ENCODE measurements at regions not wholly inside any gene's neighbourhood (a gene's known extent, or its start where the extent isn't known, plus 50 kb on each side); places are given as distances from the start of the nearest gene placed in this dataset.
"Not testable (repeated sequence)": the region's sequence is repeated elsewhere in the genome, so short reads cannot be mapped to it uniquely, and the experiment has no call there.

- no peak for DNase-seq (ENCODE audit: low spot score)
Observed at GRCh38 chr7:73918926-73919693, 58.2 kb downstream of the TMEM270 start.

DNA sequence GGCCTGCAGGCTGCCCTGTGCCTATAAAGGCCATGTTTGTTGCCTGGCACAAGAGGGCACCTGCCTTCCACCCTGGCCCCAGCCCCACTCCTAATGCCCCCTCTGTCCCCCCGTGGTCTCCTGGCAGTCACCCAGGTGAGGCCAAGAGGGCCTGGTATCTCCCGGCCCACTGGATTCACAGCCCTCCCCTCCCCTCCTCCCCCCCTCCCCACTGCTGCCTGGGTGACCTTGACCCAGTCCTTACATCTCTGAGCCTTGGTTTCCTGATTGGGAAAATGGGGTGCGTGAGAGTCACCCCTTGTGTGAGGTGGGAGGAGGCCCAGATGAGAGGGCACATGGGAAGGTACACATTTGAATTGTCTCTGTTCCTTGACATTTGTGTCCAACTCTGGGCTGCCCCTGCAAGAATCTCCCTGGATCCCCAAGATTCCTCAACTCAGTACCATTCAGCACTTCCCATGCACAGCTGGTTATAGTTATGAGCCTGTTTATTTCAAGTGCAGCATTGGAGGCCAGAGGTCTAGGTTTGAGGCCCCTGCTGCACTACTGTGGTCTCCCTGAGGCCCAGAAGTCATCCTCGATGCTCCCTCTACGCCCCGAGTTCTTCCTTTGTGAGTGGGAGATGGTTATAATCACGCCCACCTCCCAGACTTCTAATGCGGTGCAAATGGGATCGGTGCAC is 58.9 kb downstream of the TMEM270 start:
- DNase-seq (ENCODE audit: low spot score), result no peak

GRCh38 chr7:73920406-73921134 is 59.6 kb downstream of the TMEM270 start:
- DNase-seq (ENCODE audit: low spot score), result no peak

GRCh38 chr7:73921623-73922528 is 60.9 kb downstream of the TMEM270 start:
- no peak for DNase-seq (ENCODE audit: low spot score)

DNA sequence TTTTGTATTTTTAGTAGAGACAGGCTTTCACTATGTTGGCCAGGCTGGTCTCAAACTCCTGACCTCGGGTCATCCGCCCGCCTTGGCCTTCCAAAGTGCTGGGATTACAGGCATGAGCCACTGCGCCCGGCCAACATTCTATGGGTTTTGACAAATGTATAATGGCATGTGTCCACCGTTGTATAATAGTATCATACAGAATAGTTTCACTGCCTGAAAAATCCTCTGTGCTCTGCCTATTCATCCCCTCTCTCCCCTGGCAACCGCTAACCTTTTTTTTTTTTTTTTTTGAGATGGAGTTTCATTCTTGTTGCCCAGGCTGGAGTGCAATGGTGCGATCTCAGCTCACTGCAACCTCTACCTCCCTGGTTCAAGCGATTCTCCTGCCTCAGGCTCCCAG is 67.7 kb downstream of the TMEM270 start:
- DNase-seq (ENCODE audit: low spot score), result not testable (repeated sequence)

DNA sequence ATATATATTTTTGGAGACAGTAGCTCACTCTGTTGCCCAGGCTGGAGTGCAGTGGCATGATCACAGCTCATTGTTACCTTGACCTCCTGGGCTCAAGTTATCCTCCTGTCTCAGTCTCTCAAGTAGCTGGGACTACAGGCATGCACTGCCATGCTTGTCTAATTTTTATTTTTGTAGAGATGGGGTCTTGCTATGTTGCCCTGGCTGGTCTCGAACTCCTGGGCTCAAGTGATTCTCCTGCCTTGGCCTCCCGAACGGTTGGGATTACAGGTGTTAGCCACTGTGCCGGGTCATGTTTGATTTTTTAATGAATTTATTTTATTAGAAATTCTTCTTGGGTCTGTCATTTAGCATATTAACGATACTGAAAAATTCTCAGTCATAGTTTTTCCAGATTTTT is 70.5 kb downstream of the TMEM270 start:
- DNase-seq (ENCODE audit: low spot score), result no peak

DNA sequence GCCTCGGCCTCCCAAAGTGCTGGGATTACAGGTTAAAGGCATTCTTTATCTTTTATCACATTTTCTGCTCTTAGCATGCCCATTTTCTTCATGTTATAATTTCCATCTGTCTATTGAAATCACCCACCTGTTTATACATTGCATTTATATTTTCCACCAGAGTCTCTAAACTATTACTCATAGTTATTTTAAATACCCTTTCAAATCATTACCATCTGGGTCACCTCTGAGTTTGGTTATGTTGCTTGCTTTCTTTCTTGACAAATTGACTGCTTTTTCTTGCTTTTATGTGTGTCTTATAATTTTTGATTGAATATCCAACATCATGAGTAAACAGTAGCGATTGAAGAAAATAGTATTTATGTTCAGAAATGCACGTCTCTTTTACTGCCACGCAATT is 71.4 kb downstream of the TMEM270 start:
- DNase-seq (ENCODE audit: low spot score), result no peak

DNA sequence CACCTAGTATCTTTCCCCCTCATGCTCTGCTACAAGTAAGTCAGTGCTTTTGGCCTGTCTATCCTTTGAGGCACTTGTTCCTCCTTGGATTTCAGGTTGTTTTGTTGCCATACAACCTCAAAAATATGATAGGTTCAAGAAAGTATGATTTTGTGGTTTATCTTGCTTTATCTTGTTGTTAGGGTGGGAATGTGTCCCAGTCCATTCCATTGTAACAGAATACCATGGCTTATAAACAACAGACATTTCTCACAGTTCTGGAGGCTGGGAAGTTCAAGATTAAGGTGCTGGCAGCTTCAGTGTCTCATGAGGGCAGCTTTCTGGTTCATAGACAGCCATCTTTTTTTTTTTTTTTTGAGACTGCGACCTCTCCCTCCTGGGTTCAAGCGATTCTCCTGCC is 72.1 kb downstream of the TMEM270 start:
- no peak for DNase-seq (ENCODE audit: low spot score)

DNA sequence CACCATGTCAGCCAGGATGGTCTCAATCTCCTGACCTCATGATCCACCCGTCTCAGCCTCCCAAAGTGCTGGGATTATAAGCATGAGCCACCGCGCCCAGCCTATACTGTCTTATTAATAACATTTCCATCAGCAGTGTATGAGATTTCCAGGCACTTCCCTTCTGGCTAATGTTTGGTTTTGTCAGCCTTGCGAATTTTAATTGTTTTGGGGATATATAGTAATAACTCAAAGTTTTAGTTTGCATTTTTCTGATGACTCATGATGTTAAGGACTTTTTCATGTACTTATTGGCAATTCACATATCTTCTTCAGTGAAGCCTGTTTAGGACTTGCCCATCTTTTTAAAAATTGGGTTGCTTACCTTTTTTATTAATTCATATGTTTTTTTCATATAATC is 76.0 kb downstream of the TMEM270 start:
- DNase-seq (ENCODE audit: low spot score), result no peak

GRCh38 chr7:73937650-73938049 is 76.7 kb downstream of the TMEM270 start:
- DNase-seq (ENCODE audit: low spot score), result not testable (repeated sequence)

DNA sequence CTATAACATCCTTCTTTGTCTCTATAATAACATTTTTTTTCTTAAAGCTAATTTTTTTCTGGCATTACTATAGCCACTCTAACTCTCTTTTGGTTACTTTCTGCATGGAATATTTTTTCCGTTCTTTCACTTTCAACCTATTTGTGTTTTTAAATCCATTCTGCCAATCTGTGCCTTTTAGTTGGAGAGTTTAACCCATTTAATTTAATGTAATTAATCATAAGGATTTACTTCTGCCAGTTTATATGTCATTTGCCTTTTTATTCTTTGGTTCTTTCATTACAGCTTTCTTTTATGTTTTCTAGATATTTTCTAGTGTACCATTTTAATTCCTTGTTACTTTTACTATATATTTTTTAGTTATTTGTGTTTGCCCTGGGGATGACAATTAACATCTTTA is 78.6 kb downstream of the TMEM270 start:
- DNase-seq (ENCODE audit: low spot score), result no peak

GRCh38 chr7:73940701-73941238 is 79.8 kb downstream of the TMEM270 start:
- no peak for DNase-seq (ENCODE audit: low spot score)

- DNase-seq (ENCODE audit: low spot score), result peak; percentile 45
Observed at GRCh38 chr7:73941836-73942551, 81.0 kb downstream of the TMEM270 start.

DNA sequence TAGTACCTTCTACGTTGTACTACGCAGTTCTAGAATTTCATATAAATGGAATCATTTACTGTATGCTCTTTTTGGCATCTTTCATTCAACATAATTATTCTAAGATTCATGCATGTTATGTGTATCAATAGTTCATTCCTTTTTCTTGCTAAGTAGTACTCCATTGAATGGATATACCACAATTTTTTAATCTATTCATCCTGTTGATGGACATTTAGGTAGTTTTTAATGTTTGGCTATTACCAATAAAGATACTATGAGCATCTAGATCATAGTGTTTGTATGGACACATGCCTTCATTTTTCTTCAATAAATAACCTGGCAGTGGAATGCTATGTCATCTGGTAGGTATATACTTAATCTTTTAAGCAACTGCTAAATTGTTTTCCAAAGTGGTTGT is 83.0 kb upstream of the ELN start:
- DNase-seq (ENCODE audit: low spot score), result no peak

DNA sequence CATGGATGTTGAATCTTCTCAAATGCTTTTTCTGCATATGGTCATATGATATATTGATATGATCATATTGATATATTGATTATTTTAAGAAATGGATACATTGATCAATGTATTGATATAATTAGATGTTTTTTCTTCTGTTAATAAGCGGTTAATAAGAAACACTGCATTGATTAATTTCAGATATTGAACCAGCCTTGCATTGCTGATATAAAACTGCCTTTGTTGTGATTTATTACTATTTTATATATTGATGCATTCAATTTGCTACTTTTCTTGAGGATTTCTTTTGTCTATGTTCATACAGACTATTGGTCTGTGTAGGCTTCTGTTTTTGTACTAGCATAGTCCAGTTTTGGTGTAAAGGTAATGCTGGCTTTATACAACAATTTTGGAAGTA is 79.7 kb upstream of the ELN start:
- no peak for DNase-seq (ENCODE audit: low spot score)

DNA sequence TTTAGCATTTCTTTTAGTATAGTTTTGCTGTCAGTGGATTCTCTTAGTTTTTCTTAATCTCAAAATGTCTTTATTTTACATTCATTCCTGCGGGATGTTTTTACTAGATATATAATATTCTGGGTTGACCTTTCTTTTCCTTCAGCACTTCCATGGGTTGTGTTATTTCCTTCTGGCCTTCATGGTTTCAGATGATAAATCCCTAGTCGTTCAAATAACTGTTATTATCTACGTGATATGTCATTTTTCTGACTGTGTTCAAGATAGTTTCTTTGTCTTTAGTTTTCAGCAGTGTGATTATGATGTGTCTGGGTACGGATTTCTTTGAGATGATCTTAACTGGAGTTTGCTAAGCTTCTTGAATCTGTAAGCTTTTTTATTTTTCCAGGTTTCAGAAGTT is 75.7 kb upstream of the ELN start:
- DNase-seq (ENCODE audit: low spot score), result no peak

DNA sequence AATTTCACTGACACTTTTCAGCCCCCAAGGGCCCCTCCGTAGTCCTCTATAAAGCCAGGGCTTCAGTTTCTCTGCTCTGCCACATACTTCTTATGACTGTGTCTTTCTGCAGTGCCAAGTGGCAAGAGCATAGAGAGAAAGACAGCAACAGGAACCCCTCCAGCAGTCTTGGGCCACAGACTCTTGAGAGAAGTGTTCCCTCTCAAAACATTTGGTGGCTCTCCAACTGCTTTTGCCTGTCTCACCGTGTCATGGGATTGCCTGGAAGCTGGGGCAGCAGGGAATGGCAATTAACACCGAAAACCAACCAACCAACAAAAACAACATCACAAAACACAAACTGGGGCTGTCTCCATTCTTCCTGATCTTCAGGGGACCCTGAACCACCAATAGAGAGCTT is 73.8 kb upstream of the ELN start:
- DNase-seq (ENCODE audit: low spot score), result no peak

GRCh38 chr7:73954861-73955260 is 73.1 kb upstream of the ELN start:
- DNase-seq (ENCODE audit: low spot score), result no peak

- no peak for DNase-seq (ENCODE audit: low spot score)
Observed at GRCh38 chr7:73960548-73960947, 67.4 kb upstream of the ELN start.

GRCh38 chr7:73961991-73962390 is 66.0 kb upstream of the ELN start:
- not testable (repeated sequence) for DNase-seq (ENCODE audit: low spot score)
